WERI-Rb-1 (cell line): ENCODE measurements at regions not wholly inside any gene's neighbourhood (a gene's known extent, or its start where the extent isn't known, plus 50 kb on each side); places are given as distances from the start of the nearest gene placed in this dataset.
"Not testable (repeated sequence)": the region's sequence is repeated elsewhere in the genome, so short reads cannot be mapped to it uniquely, and the experiment has no call there.

Source experiments
- DNase-seq: peaks from one replicate; pipeline ENCODE4 v3.0.0-alpha.2; 2020
- H3K27ac ChIP-seq: fragments of 250-450 bp; sonication (Bioruptor Pico); 2 replicates; pipeline ENCODE4 v1.5.1; 2020; ENCODE audit warnings: mild to moderate bottlenecking, moderate library complexity
- H3K27me3 ChIP-seq: fragments of 250-450 bp; sonication (Bioruptor Pico); 2 replicates; pipeline ENCODE4 v1.5.1; 2021; ENCODE audit warnings: mild to moderate bottlenecking, low read depth, moderate library complexity; ENCODE audit not compliant: insufficient read depth, severe bottlenecking
- H3K36me3 ChIP-seq: fragments of 250-450 bp; sonication (Bioruptor Pico); 2 replicates; pipeline ENCODE4 v1.5.1; 2020; ENCODE audit warnings: mild to moderate bottlenecking, moderate library complexity
- H3K4me3 ChIP-seq: 2 replicates; pipeline ENCODE4 v1.5.1; 2011; ENCODE audit warnings: low read depth, mild to moderate bottlenecking, control low read depth, low read length
- H3K9me3 ChIP-seq: fragments of 250-450 bp; sonication (Bioruptor Pico); 2 replicates; pipeline ENCODE4 v1.5.1; 2021; ENCODE audit warnings: mild to moderate bottlenecking, moderate library complexity; ENCODE audit not compliant: severe bottlenecking
- CTCF ChIP-seq: IDR thresholded peaks from 2 replicates; pipeline ENCODE4 v1.5.1; 2011; ENCODE audit warnings: low read depth, mild to moderate bottlenecking, control low read depth, inconsistent platforms, low read length

DNA sequence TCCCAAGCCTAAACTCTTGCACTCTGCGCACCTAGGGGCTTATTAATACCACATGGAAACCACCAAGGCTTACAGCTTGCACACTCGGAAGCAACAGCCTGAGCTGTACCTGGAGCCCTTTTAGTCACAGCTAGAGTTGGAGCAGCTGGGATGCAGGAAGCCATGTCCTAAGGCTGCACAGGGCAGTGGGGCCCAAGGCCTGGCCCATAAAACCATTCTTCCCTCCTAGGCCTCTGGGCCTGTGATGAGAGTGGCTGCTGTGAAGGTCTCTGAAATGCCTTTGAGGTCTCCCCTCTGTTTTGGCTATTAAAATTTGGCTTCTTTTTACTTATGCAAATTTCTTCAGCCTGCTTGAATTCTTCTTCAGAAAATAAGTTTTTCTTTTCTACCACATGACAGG lies 383.9 kb upstream of the UBE2E2 start:
- no peaks in the 10 kb centered on the region for H3K36me3 ChIP-seq
- no peak overlapping the region for H3K4me3 ChIP-seq
- DNase-seq: no peak
- H3K27ac ChIP-seq: no peak overlapping the region
- no peaks in the 10 kb centered on the region for H3K9me3 ChIP-seq
- no peak for TF ChIP-seq CTCF
- no peaks in the 10 kb centered on the region for H3K27me3 ChIP-seq

DNA sequence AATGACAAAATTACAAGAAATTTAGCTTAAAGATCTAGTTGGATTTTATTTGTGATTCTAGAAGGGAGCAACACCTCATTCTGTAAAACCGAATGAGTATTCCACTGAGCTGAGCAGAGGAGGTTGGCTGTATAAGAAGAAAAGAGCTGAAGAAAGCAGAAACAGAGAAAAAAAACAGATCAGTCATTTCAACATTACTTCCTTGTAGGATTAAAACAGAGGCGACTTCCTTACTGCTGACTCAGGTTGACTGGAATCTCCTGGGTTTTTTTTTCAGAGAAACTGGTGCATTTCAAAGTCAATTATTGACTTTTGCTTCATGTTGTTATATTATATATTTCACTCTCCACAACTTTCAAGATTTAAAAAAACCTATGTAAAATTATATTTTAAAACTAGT lies 368.1 kb upstream of the UBE2E2 start:
- Histone ChIP-seq H3K9me3 (no peaks in the 10 kb centered on the region), H3K27me3 (no peaks in the 10 kb centered on the region), H3K36me3 (no peaks in the 10 kb centered on the region), H3K27ac (no peak overlapping the region), H3K4me3 (no peak overlapping the region)
- TF ChIP-seq CTCF: no peak
- no peak for DNase-seq

DNA sequence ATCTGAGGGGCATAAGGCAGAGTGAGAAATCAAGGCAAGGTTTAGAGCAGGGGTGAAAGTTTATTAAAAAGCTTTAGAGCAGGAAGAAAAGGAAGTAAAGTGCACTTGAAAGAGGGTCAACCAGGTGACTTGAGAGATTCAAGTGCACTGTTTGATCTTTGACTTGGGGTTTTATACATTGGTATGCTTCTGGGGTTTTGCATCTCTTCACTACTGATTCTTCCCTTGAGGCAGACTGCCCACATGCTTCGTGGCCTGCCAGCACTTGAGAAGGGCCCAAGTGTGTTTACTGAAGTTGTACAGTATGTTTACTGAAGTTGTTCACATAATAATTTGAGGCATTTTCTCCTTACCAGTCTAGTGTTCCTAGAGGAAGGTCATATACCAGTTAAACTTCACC lies 367.0 kb upstream of the UBE2E2 start:
- no peak for DNase-seq
- H3K4me3 ChIP-seq: no peak overlapping the region
- no peak for TF ChIP-seq CTCF
- H3K27ac ChIP-seq: no peak overlapping the region
- H3K9me3 ChIP-seq: no peaks in the 10 kb centered on the region
- no peaks in the 10 kb centered on the region for H3K36me3 ChIP-seq
- no peaks in the 10 kb centered on the region for H3K27me3 ChIP-seq

DNA sequence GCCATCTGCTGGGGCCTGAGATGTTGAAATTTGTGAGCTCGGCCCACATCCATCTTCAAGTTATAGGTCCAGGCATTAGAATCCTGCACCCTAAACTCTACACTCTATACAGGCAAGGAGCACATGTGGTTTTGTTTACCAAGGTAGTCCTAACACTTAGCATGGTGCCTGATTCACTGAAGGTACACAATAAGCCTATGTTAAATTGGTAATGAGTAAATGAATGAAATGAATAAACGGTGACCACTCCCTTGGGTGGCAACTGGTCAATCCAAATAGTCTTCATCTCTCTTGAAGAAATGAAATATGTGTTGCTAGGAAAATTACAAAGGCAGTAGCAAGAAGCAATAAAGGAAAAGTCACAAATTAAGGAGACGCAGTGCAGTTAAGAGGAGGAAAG lies 359.3 kb upstream of the UBE2E2 start:
- DNase-seq: no peak
- H3K9me3 ChIP-seq: no peaks in the 10 kb centered on the region
- no peak for TF ChIP-seq CTCF
- no peaks in the 10 kb centered on the region for H3K27me3 ChIP-seq
- H3K36me3 ChIP-seq: no peaks in the 10 kb centered on the region
- H3K4me3 ChIP-seq: no peak overlapping the region
- no peak overlapping the region for H3K27ac ChIP-seq

DNA sequence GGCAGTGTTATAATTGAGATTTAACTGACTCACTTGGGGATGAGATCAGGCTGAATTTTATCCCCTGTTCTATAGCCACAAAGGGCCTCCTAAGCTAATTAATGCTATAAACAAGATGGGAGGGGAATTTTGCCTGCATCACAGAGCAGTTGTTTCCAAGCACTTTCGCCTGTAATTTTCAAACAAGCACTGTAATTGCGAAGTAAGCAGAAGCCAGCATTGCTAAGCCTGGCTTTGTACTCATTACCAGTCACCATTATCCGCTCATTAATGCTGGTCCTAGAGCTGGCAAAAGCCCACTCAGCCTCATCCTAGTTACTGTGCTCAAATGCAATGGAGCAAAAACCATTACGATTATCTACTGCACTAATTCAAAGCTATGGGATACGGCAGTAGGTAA lies 356.6 kb upstream of the UBE2E2 start:
- H3K9me3 ChIP-seq: no peaks in the 10 kb centered on the region
- DNase-seq: peak; percentile 10
- no peak for TF ChIP-seq CTCF
- no peaks in the 10 kb centered on the region for H3K27me3 ChIP-seq
- H3K27ac ChIP-seq: no peak overlapping the region
- H3K4me3 ChIP-seq: no peak overlapping the region
- no peaks in the 10 kb centered on the region for H3K36me3 ChIP-seq

DNA sequence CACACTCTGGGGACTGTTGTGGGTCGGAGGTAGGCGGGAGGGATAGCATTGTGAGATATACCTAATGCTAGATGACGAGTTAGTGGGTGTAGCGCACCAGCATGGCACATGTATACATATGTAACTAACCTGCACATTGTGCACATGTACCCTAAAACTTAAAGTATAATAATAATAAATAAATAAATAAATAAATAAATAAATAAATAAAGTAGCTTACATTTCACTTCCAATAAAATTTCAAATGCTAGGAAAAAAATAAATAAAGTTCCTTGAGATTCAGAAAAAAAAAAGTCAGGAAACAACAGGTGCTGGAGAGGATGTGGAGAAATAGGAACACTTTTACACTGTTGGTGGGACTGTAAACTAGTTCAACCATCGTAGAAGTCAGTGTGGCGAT lies 353.5 kb upstream of the UBE2E2 start:
- H3K4me3 ChIP-seq, H3K27me3 ChIP-seq, H3K36me3 ChIP-seq, H3K9me3 ChIP-seq, DNase-seq, H3K27ac ChIP-seq: not testable (repeated sequence)

DNA sequence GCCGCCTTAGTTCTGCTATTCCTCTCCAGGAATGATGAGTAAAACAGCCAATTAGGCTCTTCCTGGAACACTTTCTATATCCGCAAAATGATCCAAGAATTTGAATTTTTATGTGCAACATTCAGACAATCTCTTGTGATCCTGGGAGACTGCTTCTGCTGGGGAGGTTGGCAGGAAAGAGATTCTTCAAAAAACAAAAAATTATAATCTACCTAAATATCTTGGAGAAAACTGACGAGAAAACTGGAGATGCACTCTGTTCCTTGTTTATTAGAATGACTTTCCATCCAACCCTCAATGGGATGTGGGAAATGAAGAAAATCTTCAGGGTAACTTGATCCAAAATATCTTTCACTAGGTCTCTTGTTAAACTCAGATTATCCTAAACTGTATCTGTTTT lies 346.3 kb upstream of the UBE2E2 start:
- no peak for TF ChIP-seq CTCF
- H3K36me3 ChIP-seq: no peaks in the 10 kb centered on the region
- no peak for DNase-seq
- no peaks in the 10 kb centered on the region for H3K27me3 ChIP-seq
- no peak overlapping the region for H3K27ac ChIP-seq
- no peak overlapping the region for H3K4me3 ChIP-seq
- no peaks in the 10 kb centered on the region for H3K9me3 ChIP-seq
